Body of pancreas (tissue), 4 donors: ENCODE measurements at regions not wholly inside any gene's neighbourhood (a gene's known extent, or its start where the extent isn't known, plus 50 kb on each side); places are given as distances from the start of the nearest gene placed in this dataset.

Source experiments
- ATAC-seq: fragments of 150-250 bp; one replicate; pipeline ENCODE4 v1.9.1; 2016
- DNase-seq, 4 donors: peaks; one replicate each; pipeline ENCODE4 v3.0.0-alpha.2; 2019
- H3K27ac ChIP-seq, 4 donors: fragments of 200-600 bp; sonication (generic); 1 replicate in 3 of 4; 2 replicates in 1 of 4; pipeline versions ENCODE4 v1.5.1 to v1.6.1; 2016 to 2019; ENCODE audit warnings: mild to moderate bottlenecking in 1 of 4, mixed read lengths in 1 of 4, moderate library complexity in 1 of 4
- H3K27me3 ChIP-seq, 2 donors: fragments of 200-600 bp; sonication (generic); one replicate each; pipeline ENCODE4 v1.6.0; 2016; ENCODE audit warnings: mild to moderate bottlenecking in 1 of 2
- H3K36me3 ChIP-seq, 2 donors: fragments of 200-600 bp; sonication (generic); replicated peaks in 1 of 2; 2 replicates each; pipeline ENCODE4 v1.5.1; 2016; ENCODE audit warnings: low read depth in 2 of 2; ENCODE audit not compliant: insufficient read depth in 1 of 2
- H3K4me1 ChIP-seq: fragments of 200-600 bp; sonication (generic); one replicate; pipeline ENCODE4 v1.6.0; 2016
- H3K4me3 ChIP-seq, 2 donors: fragments of 200-600 bp; sonication (generic); 1 replicate in 1 of 2; 2 replicates in 1 of 2; pipeline ENCODE4 v1.5.1; 2016 to 2019
- H3K9me3 ChIP-seq, 3 donors: fragments of 200-600 bp; sonication (generic); 1 replicate in 2 of 3; 2 replicates in 1 of 3; pipeline ENCODE4 v1.5.1; 2016
- CTCF ChIP-seq, 7 experiments: fragments of 450-650 bp in 4 of 7; fragments of 200-600 bp in 3 of 7; sonication (generic) in 3 of 7; IDR thresholded peaks; one replicate each; pipeline ENCODE4 v1.5.1; 2016 to 2019; ENCODE audit warnings: antibody characterized with exemption in 7 of 7
- POLR2A ChIP-seq, 3 donors: fragments of 450-650 bp; IDR thresholded peaks; one replicate each; pipeline ENCODE4 v1.6.1; 2016; ENCODE audit warnings: antibody characterized with exemption in 3 of 3, mild to moderate bottlenecking in 2 of 3
- WGBS, 2 donors: methylation state at CpG; one replicate each; pipeline ENCODE4 v1.1.5; 2017; 5-methylcytosine and 5-hydroxymethylcytosine counted together
- intact Hi-C: fragments of 100-400 bp; cut with DNase I; formaldehyde crosslinking; loops from one replicate; pipeline ENCODE4 v1.15.1; 2023

GRCh38 chr3:62968128-62968527, 92.9 kb upstream of the CADPS start:
- no peak overlapping the region for H3K4me3 ChIP-seq
- ATAC-seq (no peak), DNase-seq (no peak)
- no peak overlapping the region for H3K27ac ChIP-seq
- no peaks in the 10 kb centered on the region for H3K27me3 ChIP-seq
- no peaks in the 10 kb centered on the region for H3K36me3 ChIP-seq
- no peaks in the 10 kb centered on the region for H3K9me3 ChIP-seq
- no peaks in the 10 kb centered on the region for H3K4me1 ChIP-seq
- intact Hi-C loops = no loop called here
- WGBS, 2 donors = 81 to 83% methylated on average over 3 of the region's 3 CpGs
- TF ChIP-seq CTCF (IDR thresholded peaks at IDR 0.05) (no peak), POLR2A (IDR thresholded peaks at IDR 0.05) (no peak)

- WGBS, 2 donors = 88 to 91% methylated on average over 5 of the region's 5 CpGs
- H3K36me3 ChIP-seq = no peaks in the 10 kb centered on the region
- DNase-seq = no peak
Measured at GRCh38 chr3:62970648-62971047, 95.4 kb upstream of the CADPS start.

GRCh38 chr3:62975566-62975965, 100.3 kb upstream of the CADPS start:
- Histone ChIP-seq H3K9me3 (no peaks in the 10 kb centered on the region), H3K27me3 (no peaks in the 10 kb centered on the region), H3K36me3 (no peaks in the 10 kb centered on the region), H3K27ac (no peak overlapping the region), H3K4me1 (no peaks in the 10 kb centered on the region), H3K4me3 (no peak overlapping the region)
- ATAC-seq (no peak), DNase-seq (no peak)
- 53 to 84% methylated on average over 1 of the region's 1 CpG for WGBS, 2 donors
- intact Hi-C loops = no loop called here
- TF ChIP-seq CTCF (IDR thresholded peaks at IDR 0.05) = no peak
- TF ChIP-seq POLR2A (IDR thresholded peaks at IDR 0.05) = no peak

More at GRCh38 chr3:62970648-62971047, 95.4 kb upstream of the CADPS start:
- no peaks in the 10 kb centered on the region for H3K9me3 ChIP-seq
- no peaks in the 10 kb centered on the region for H3K4me1 ChIP-seq
- H3K27ac ChIP-seq = no peak overlapping the region
- H3K27me3 ChIP-seq = no peaks in the 10 kb centered on the region
- H3K4me3 ChIP-seq = no peak overlapping the region
- intact Hi-C loops = no loop called here
- no peak for ATAC-seq
- TF ChIP-seq POLR2A (IDR thresholded peaks at IDR 0.05) (no peak), CTCF (IDR thresholded peaks at IDR 0.05) (no peak)

- Histone ChIP-seq H3K9me3 (no peaks in the 10 kb centered on the region), H3K4me3 (no peak overlapping the region), H3K27ac (no peak overlapping the region), H3K36me3 (no peaks in the 10 kb centered on the region), H3K4me1 (no peaks in the 10 kb centered on the region), H3K27me3 (no peaks in the 10 kb centered on the region)
- DNase-seq (no peak), ATAC-seq (no peak)
- WGBS, 2 donors = 0 to 13% methylated on average over 1 of the region's 1 CpG
- TF ChIP-seq POLR2A (IDR thresholded peaks at IDR 0.05) (no peak), CTCF (IDR thresholded peaks at IDR 0.05) (no peak)
- intact Hi-C loops = no loop called here
Measured at GRCh38 chr3:62981962-62982361, 106.7 kb upstream of the CADPS start.

DNA sequence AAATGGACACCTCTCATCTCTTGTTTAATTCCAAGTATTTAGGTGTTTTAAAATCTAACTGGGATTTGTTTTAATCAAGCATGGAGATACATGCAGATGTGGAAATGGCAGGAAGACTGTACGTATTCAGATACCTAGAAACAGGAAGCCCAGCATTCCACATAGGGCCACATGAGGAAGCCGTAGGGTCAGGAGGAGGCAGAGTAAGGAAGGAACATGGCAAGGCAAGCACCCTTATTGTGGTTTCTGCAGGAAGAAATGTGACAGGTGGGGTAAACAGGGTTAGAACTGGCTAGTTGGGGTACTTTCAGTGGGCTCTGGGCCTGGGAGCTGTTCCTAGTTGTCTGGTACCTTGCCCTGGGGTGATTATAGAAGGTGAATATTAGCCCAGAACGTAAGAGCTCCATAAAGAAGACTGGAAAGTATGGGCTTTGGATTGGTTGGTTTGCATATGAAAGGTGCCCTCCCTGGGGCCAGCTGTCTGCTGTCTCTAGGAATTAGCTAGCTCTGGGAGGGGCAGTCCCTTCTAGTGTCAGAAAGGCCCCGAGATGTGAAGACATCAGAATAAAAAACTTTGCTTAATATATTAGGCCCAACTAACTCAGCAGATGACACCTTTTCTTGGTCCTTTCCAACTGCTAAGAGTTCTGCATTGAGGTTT, 107.7 kb upstream of the CADPS start:
- H3K27ac ChIP-seq = no peak overlapping the region
- no peak overlapping the region for H3K4me3 ChIP-seq
- H3K4me1 ChIP-seq = no peaks in the 10 kb centered on the region
- TF ChIP-seq CTCF (IDR thresholded peaks at IDR 0.05) = no peak
- no peak for TF ChIP-seq POLR2A (IDR thresholded peaks at IDR 0.05)
- DNase-seq (no peak), ATAC-seq (no peak)
- WGBS, 2 donors = 62 to 66% methylated on average over 4 of the region's 4 CpGs
- intact Hi-C loops = no loop called here
- no peaks in the 10 kb centered on the region for H3K27me3 ChIP-seq
- no peaks in the 10 kb centered on the region for H3K9me3 ChIP-seq
- no peaks in the 10 kb centered on the region for H3K36me3 ChIP-seq
